HPDE6-E6E7 (cell line): ENCODE measurements at regions not wholly inside any gene's neighbourhood (a gene's known extent, or its start where the extent isn't known, plus 50 kb on each side); places are given as distances from the start of the nearest gene placed in this dataset.

Source experiments
- DNase-seq: peaks from one replicate; pipeline ENCODE4 v3.0.0; 2011; ENCODE audit warnings: missing footprints; ENCODE audit errors: extremely low spot score

DNA sequence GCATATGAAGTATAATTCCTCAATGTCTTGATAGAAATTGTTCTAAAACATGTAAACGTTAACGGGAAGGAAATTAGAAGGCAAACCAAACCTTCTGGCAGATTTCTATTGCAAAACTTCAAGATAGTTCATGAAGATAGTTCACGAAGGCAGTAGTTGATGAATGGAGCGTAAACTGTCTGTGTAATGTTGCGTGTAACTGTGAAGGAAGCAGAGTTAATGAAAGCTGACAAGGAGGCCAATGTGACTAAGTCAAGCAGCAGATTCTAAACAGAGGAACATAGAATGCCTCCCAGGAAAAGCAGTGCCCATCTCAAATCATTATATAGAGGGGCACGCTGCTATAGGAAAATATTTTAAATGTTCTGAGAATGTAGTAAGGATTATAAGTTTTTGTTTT, 659.7 kb upstream of the IGFBP3 start:
- DNase-seq: no peak

DNA sequence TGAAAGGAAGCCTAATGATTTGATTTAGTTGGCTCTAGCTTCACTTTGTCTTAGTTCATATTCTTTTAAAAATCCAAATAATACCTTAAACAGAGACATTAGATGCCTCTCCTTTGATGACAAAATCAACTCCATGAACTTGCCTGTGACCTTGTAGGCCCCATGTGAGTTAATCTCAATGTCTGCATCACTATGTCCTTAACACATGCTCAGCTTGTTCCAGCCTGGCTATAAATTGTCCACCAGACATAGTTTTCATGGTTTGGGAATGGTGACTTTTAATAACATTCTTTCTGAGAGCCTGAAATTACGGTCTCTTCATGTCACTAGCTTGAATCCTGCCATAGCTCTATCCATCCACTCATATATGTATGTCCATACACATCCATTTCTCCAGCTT, 656.3 kb upstream of the IGFBP3 start:
- DNase-seq: no peak

DNA sequence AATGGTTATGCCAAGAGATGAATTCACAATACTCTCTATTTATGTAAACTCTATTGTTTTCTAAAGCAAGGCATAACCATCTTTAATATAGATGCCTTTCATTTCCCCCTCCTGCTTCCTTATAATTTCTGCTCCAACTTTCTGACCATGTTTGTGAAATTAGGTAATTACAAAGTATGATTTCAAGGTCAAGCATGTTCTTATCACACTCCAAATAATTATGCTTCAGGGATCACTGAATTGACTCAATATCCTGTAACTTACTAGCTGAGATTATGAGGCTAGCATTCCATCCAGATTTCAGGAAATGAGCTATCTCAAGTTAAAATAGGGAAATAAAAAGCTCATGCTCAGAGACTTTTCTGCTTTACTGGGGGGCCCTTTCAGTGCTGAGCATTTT, 655.9 kb upstream of the IGFBP3 start:
- no peak for DNase-seq

- no peak for DNase-seq
These were observed 651.6 kb upstream of the IGFBP3 start for GRCh38 chr7:46572691-46573090.

- DNase-seq: no peak
These were observed 650.9 kb upstream of the IGFBP3 start for GRCh38 chr7:46571996-46572395.

- DNase-seq: no peak
These were observed 648.0 kb upstream of the IGFBP3 start for GRCh38 chr7:46569133-46569465.

DNA sequence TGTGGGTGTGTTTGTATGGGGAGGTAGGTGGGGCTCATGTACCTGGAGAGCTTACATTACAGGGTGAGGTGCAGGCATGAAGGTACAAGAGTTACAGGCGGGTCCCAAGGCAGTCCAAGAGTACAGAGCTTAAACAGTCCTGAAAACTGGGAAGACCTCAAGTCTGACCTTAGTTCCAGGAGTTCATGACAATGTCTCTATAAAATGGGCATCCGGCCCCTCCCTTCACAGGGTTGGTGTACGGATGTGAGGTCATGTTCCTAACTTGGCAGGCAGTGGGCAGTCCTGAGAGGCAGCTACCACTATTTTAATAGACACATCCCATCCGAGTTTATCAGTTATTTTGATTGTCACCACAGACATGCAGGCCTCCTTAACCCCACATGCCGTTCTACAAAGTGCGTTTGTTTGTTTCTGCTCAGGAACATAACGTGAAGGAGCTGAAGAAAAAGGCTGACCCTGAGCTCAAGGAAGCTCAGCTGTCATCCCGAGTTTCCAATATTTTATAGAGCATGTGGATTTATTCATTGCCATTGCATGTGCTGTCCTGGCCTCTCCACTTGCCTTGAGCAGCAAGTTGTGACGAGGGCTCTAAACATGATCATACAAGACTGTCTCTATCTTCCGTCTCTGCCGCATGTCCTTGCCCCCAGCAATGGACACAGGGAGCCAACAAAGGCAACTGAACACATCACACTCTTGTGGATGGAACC, 647.5 kb upstream of the IGFBP3 start:
- no peak for DNase-seq

DNA sequence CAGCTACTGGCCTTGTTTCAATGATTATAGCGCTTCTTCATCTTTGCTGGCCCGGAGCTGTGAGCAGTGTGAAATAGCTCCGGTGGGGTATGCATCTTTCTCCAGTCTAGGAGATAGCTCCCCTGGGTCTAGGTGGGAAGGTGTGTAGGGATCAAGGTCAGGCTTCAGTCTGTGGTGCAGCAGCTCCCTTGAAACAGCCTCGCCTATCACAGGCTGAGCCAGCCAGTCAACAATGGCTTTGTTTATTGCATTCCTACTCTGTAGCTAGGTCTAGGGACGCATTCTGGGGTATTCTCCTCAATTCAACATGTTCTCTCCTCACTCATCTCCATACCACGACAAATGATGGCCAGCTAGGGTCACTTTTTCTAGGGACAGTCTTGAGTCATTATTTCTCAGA, 646.8 kb upstream of the IGFBP3 start:
- DNase-seq: no peak

DNA sequence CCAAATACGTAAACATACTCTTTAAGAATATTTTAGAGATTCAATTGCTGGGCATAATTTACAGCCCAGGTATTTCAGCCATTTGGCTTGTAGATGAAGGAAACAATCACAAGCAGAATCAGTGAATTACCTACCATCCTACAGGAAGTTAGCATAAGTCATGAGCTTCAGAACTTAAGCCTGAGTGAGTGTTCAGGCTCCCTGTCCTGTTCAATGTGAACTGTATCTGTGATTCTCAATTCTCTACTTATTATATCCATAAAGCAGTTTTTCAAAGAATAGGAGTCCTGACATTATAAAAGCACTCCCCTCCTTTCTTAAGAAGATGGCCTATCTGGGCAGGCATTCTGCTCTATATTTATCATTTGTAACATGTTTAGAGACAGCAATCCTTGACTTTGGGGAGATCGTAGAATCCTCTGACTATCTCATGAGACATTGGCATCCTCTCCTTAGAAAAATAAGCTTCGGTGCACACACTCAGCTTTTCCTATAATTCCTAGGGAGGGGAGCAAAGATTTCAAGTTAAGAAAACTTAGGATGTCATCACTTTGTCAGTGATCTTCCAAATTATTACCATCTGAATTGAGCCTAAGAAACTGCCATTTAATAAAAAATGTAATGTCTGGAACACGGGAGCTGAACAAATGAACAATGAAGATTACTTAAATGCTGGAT, 645.2 kb upstream of the IGFBP3 start:
- DNase-seq: no peak

DNA sequence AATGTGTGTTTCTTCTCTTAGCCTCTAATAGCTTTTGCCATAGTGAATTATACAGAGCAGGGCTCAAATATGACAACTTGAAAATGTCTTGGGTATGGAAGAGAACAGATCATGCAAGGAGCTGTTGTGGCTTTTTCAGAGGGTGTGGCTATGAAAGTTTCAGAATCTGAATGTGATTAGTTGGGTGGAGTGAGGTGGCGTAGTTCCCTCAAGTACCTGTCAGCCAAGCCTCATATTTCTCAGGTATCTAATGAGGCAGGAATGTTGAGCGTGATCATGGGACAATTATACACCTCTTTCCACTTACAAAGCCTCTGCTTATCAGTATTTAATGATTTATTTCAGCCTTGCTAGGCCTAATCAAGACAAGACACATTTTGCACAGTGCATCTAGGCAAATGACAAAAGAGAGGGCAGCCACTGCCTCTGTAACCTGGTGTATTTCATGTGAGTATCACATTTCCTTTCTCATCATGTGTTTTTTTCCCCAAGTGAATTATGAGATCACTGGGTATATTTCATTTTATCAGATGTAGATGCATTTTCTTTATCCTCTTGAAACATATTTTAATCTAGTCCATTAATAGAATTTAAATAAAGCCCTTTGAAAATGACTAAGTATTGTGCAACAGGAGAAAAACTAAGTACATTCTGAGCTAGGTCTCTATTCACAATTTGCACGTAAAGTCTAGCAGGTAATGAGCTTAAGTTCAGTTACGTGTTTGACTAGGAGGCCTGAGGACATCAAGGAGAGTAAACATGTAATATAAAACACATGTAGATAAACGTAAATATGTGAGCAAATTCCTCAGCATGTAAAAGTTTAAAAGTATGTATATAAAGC, 644.4 kb upstream of the IGFBP3 start:
- no peak for DNase-seq

- no peak for DNase-seq
These were observed 638.2 kb upstream of the IGFBP3 start for GRCh38 chr7:46559194-46559832.

GRCh38 chr7:46558482-46559193, 637.6 kb upstream of the IGFBP3 start:
- no peak for DNase-seq

GRCh38 chr7:46557781-46558180, 636.7 kb upstream of the IGFBP3 start:
- no peak for DNase-seq

DNA sequence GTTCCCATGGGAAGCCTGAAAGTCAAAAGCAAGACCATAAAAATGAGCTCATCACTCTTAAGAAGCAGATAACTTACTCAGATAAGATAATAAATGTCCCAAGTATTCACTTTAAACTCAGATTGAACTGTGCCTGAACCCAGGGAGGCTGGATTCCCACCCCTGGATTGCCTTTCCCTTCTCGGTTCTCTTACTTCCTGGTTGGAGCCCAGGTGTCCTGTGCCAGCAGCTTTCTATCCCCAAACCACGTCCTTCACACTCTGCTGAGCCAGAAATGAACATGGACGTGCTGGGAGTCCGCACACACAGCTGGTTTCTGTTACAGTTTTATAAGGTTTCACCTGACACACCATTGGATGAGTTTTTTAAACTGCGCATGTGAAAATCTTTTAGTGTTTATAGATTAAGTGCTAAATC, 636.2 kb upstream of the IGFBP3 start:
- no peak for DNase-seq

- DNase-seq: no peak
These were observed 633.8 kb upstream of the IGFBP3 start for GRCh38 chr7:46554688-46555422.

DNA sequence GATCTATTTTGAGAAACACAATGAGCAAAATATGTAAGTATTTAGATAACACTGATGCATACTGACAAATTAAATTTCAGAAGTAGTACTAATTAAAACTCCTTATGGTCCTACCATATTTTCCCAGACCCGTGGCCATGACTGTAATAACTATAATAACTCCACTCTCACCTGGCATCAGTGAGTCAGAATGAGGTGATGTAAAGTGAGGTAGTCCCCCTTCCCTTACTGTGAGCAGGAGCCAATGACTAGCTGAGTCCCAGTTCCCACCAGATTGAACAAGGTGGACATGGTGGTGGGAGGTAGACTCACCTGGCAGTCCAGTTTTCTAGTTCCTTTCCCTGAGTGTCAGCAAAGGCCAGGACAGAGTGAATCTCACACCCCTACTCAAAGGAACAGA, 630.5 kb upstream of the IGFBP3 start:
- no peak for DNase-seq

DNA sequence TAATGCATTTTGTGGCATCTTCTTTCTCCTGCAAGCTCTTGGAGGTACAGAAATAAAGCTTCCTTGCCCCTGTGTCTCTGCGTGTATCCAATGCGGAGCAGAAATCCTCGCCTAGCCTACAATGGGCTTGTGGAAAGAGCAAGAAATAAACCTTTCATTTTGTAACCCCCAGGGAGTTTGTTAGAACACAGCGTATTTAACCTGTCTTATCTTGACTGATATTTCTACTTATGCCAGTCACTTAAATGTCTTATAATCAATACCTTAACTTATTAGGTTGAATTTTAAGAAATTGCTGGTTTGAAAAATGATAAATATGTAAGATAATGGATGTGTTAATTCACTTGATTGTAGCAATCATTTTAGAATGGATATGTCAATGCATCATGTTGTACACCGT, 629.8 kb upstream of the IGFBP3 start:
- no peak for DNase-seq

- DNase-seq: no peak
These were observed 629.0 kb upstream of the IGFBP3 start for GRCh38 chr7:46549892-46550639.

- DNase-seq: no peak
These were observed 628.3 kb upstream of the IGFBP3 start for GRCh38 chr7:46549347-46549746.

DNA sequence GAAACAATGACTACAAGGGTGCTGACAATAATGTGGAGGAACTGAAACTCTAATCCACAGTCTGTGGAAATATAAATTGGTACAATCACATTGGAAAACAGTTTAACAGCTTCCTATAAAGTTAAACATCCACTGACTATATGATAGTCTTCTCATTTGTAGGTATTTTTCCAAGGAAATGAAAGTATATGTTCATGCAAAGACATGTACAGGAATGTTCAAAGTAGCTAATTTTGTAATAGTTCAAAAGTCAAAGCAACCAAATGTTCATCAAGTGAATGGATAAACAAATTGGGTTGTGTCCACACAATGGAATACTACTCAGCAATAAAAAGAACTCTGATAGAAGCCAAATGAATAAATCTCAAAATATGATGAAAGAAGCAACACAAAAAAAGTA, 626.0 kb upstream of the IGFBP3 start:
- no peak for DNase-seq
